Activated effector memory CD4-positive, alpha-beta T cell treated with Interleukin-2 at 50 U/mL for 16 hours (primary cell): ENCODE measurements at regions not wholly inside any gene's neighbourhood (a gene's known extent, or its start where the extent isn't known, plus 50 kb on each side); places are given as distances from the start of the nearest gene placed in this dataset.
"Not testable (repeated sequence)": the region's sequence is repeated elsewhere in the genome, so short reads cannot be mapped to it uniquely, and the experiment has no call there.

Experiments used
- DNase-seq: peaks from one replicate; pipeline ENCODE4 v3.0.0-alpha.2; 2020

GRCh38 chr2:105489168-105489878 lies 90.5 kb upstream of the FHL2 start:
- no peak for DNase-seq

DNA sequence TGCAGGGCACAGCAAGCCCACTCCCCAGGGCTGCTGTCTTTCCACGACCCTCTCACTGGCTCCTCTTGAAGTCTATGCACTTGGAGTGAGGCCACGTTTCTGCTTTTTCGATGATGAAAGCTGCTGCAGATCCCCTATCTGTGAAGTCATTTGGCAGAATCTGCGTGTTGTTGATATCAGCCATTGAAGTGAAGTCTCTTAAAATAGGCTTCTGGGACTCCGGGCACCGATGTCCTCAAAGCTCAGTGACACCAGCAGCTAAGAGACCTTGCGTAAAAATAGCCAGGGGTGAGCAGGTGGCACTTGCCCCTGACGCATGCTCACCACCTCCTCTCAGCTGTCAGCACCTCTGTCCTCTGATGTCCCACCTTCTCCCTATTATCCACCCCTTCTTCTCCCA lies 89.4 kb upstream of the FHL2 start:
- no peak for DNase-seq

GRCh38 chr2:105487142-105488069 lies 88.6 kb upstream of the FHL2 start:
- DNase-seq = no peak

- DNase-seq = no peak
Observed at GRCh38 chr2:105486762-105487141, 87.9 kb upstream of the FHL2 start.

GRCh38 chr2:105478670-105479069 lies 79.8 kb upstream of the FHL2 start:
- no peak for DNase-seq

DNA sequence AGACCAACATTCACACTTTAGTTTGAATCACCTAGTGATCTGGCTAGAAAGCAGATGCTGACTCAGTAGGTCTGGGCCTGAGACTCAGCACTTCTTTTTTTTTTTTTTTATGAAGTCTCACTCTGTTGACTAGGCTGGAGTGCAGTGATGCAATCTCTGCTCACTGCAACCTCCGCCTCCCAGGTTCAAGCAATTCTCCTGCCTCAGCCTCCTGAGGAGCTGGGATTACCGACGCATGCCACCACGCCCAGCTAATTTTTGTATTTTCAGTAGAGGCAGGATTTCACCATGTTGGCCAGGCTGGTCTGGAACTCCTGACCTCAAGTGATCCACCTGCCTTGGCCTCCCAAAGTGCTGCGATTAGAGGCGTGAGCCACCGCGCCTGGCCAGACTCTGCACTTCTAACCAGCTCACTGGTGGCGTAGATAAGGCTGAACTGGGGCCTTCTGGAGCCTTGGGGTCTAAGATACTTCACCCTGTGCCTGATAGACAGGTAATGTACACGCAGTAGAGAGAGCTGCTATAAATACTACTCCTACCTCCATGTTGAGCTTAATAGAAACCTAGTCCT lies 78.3 kb upstream of the FHL2 start:
- not testable (repeated sequence) for DNase-seq

GRCh38 chr2:105473011-105473410 lies 74.2 kb upstream of the FHL2 start:
- no peak for DNase-seq

DNA sequence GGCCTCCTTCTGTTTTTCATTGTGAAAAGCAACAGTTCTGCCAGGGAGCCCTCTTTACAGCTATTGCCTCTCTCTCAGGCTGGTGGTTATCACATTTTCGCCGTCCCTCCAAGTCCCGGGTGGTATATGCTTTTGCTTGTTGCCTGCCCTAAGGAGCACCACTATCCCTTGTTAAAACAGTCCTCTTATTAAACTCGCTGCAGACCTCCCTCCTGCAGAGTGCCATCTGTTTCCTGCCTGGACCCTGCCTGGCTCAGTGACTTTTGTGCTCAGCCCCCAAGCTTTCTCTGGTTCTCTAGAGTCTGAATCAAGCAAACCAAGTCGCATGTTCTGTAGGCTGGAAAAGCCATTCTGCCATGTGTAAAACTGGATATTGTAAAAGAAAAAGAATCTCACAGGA lies 72.1 kb upstream of the FHL2 start:
- DNase-seq = no peak

- DNase-seq = no peak
Observed at GRCh38 chr2:105469781-105470180, 70.9 kb upstream of the FHL2 start.

GRCh38 chr2:105468582-105469042 lies 69.8 kb upstream of the FHL2 start:
- DNase-seq = no peak

- DNase-seq = no peak
Observed at GRCh38 chr2:105464325-105464724, 65.5 kb upstream of the FHL2 start.

DNA sequence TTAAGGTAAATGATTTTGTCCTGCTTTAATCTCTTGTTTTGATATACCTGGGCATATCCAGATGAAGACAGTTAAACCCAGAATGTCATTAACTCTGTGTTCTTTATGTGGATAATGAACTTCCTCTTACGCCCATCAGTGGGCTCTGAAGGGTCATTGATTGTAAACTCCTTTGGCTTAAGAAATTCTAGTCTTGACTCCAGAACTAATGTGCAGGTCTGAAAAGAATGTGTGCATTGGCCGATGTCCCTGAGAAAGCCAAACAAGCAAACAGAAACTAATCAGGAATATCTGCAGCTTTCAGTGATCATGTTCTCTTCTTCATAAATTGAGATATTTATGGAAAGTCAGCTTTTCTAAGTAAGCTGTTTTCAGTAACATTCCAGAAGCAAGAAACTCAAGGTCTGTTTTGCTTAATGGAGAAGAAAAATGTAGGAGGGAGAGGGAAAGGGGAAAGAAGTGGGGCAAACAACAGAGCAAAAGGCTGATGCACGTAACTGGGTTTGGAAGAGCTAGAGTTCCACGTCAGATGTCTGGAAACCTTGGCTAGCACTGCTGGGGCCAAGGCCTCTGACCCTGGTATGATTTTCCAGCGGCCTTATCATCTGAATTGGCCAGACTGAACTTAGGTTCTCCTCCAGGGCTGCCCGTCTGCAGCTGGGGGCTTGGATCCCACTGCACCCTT lies 61.3 kb upstream of the FHL2 start:
- DNase-seq = no peak

DNA sequence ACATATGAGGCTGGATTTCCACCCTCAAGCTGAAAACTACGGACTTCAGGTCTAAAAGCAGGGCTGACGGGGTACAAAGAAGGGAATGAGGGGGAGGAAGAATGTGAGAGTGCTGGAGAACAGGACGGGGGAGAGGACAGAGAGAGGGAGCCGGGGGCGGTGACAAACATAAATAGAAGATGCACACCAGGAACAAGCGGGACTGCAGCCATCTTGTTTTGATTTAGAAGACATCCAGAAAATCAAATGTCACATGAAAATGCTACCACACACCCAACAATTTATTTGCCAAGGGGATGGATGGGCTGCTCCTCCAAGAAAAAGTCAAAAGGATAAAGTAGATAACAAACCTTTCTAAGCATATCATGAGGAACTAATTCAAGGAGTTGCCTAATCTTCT lies 59.2 kb upstream of the FHL2 start:
- DNase-seq = no peak

- DNase-seq = no peak
Observed at GRCh38 chr2:105455488-105456003, 56.7 kb upstream of the FHL2 start.

DNA sequence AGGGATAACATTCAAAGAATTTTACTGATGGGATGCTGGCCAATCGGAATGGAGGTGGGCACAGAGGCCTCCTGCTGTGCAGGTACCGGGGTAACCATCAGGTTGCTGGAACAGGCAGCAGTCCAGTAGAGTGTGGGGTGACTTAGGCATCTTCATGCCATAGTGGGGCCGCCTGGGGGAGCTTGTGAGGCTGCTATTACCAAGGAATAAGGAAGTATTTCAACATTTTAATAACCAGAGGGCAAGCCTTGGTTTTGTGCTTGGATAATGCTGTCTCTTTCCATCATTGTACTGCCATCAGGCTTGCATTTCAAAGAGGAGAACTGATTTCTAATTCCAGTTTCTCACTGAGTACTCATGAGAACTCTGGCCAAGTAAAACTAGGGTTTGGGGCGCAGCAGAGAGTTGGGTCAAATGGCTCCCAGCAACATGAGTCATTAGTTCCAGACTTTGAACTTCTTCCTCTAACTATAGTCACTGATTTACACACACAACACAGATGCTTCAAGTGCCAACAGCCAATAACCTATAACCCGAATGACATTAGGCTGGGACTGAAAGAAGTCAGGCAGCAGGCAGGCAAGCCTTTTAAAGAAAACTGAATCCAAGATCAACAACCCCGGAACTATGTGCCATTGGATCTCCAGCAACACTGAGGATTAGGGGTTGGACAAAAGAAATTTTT lies 56.1 kb upstream of the FHL2 start:
- DNase-seq = no peak

DNA sequence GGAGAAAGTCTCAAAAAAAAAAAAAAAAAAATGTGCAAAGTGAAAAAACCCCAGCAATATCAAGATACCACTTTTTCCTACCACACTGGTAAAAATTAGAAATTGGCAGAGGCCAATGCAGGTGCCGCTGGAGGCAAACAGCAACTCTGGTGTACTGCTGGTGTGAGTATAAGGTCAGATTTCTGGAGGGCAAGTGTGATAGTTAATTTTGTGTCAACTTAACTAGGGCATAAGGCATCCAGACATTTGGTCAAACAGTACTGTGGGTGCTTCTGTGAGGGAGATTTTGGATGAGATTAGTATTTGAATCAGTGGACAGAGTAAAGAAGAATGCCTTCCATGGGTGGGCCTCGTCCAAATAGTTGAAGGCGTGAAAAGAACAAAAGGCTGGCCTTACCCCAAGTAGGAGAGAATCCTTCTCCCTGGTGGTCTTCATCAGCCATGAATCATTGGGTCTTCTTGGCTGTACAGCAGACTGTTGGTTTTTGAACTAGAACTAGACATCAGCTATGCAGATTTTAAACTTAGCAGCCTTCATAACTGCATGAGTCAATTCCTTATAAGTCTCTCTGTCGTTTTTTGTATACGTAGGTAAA lies 52.8 kb upstream of the FHL2 start:
- no peak for DNase-seq

DNA sequence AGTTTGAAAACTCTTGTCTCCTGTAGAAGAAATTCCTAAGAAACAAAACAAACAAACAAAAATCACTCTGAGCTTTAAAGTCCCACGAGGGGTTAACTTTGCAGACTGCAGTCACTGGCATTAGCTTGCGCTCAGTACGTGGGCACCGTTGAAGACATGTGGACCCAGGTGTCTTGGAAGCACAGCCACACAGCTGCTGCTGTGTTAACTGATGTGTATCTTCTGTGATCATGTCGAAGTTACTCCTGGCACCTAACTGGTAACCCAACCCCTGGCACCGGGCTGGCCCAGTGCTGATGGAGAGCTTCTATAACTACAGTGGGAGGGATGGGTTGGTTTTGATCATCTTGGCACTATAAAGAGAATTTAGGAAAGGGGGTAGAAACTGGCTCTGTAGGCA lies 51.6 kb upstream of the FHL2 start:
- DNase-seq = no peak

- no peak for DNase-seq
Observed at GRCh38 chr2:105449076-105449475, 50.2 kb upstream of the FHL2 start.
